ENCODE measurements at regions not wholly inside any gene's neighbourhood (a gene's known extent, or its start where the extent isn't known, plus 50 kb on each side); places are given as distances from the start of the nearest gene placed in this dataset.

- TF ChIP-seq CTCF (IDR thresholded peaks at IDR 0.05 in 4 of 5, conservative IDR thresholded peaks at IDR 0.05 in 1 of 5) (no peak), POLR2A (IDR thresholded peaks at IDR 0.05) (no peak)
These were observed 268.1 kb downstream of the NSG2 start for GRCh38 chr5:174313615-174314014.

Measured in gastrocnemius medialis (tissue), 4 donors.